ENCODE measurements at regions not wholly inside any gene's neighbourhood (a gene's known extent, or its start where the extent isn't known, plus 50 kb on each side); places are given as distances from the start of the nearest gene placed in this dataset.
A peak's percentile ranks its signal among the peaks of the same experiment; 100 is the strongest.

- Histone ChIP-seq H3K36me3 (ENCODE audit: low read depth) (no peaks in the 10 kb centered on the region), H3K9me3 (peaks cover 4% of the 10 kb centered on the region), H3K4me1 (ENCODE audit: low read depth) (no peaks in the 10 kb centered on the region), H3K4me3 (no peak overlapping the region)
- no peak for TF ChIP-seq CTCF (IDR thresholded peaks at IDR 0.05)
- intact Hi-C loops (cut with DNase I, micrococcal nuclease), result no loop called here
- ATAC-seq (no peak), DNase-seq (peak in 1 of 3 donors; percentile 36)
These were observed 820.9 kb downstream of the SLC6A15 start for GRCh38 chr12:84091651-84092050.

GRCh38 chr12:84089356-84089755, 823.2 kb downstream of the SLC6A15 start:
- H3K4me1 ChIP-seq (ENCODE audit: low read depth), result no peaks in the 10 kb centered on the region
- intact Hi-C loops (cut with DNase I, micrococcal nuclease), result no loop called here
- ATAC-seq, result no peak
- no peak for TF ChIP-seq CTCF (IDR thresholded peaks at IDR 0.05)
- no peak for DNase-seq
- H3K4me3 ChIP-seq, result no peak overlapping the region
- H3K36me3 ChIP-seq (ENCODE audit: low read depth), result no peaks in the 10 kb centered on the region
- H3K9me3 ChIP-seq, result no peaks in the 10 kb centered on the region

GRCh38 chr12:84085046-84085445, 827.6 kb downstream of the SLC6A15 start:
- no peaks in the 10 kb centered on the region for H3K36me3 ChIP-seq (ENCODE audit: low read depth)
- intact Hi-C loops (cut with DNase I, micrococcal nuclease), result no loop called here
- no peaks in the 10 kb centered on the region for H3K4me1 ChIP-seq (ENCODE audit: low read depth)
- H3K9me3 ChIP-seq, result peaks cover 3% of the 10 kb centered on the region
- no peak for DNase-seq
- no peak overlapping the region for H3K4me3 ChIP-seq
- TF ChIP-seq CTCF (IDR thresholded peaks at IDR 0.05), result no peak
- ATAC-seq, result no peak

GRCh38 chr12:84079626-84080025, 833.0 kb downstream of the SLC6A15 start:
- Histone ChIP-seq H3K9me3 (peaks cover 3% of the 10 kb centered on the region), H3K36me3 (ENCODE audit: low read depth) (no peaks in the 10 kb centered on the region), H3K4me3 (no peak overlapping the region), H3K4me1 (ENCODE audit: low read depth) (no peaks in the 10 kb centered on the region)
- intact Hi-C loops (cut with DNase I, micrococcal nuclease), result no loop called here
- DNase-seq, result no peak
- ATAC-seq, result no peak
- no peak for TF ChIP-seq CTCF (IDR thresholded peaks at IDR 0.05)

GRCh38 chr12:84077679-84078078, 834.9 kb downstream of the SLC6A15 start:
- TF ChIP-seq CTCF (IDR thresholded peaks at IDR 0.05), result no peak
- intact Hi-C loops (cut with DNase I, micrococcal nuclease), result no loop called here
- DNase-seq (no peak), ATAC-seq (no peak)
- Histone ChIP-seq H3K36me3 (ENCODE audit: low read depth) (no peaks in the 10 kb centered on the region), H3K4me3 (no peak overlapping the region), H3K9me3 (peaks cover 8% of the 10 kb centered on the region), H3K4me1 (ENCODE audit: low read depth) (no peaks in the 10 kb centered on the region)

- TF ChIP-seq CTCF (IDR thresholded peaks at IDR 0.05), result no peak
- no peak for DNase-seq
- Histone ChIP-seq H3K4me3 (no peak overlapping the region), H3K4me1 (ENCODE audit: low read depth) (no peaks in the 10 kb centered on the region), H3K36me3 (ENCODE audit: low read depth) (no peaks in the 10 kb centered on the region), H3K9me3 (peaks cover 7% of the 10 kb centered on the region)
- intact Hi-C loops (cut with DNase I, micrococcal nuclease), result no loop called here
- no peak for ATAC-seq
These were observed 836.6 kb downstream of the SLC6A15 start for GRCh38 chr12:84075991-84076390.

All from mucosa of descending colon (tissue), 3 donors.